Endodermal cell (in vitro differentiated cells): ENCODE measurements at regions not wholly inside any gene's neighbourhood (a gene's known extent, or its start where the extent isn't known, plus 50 kb on each side); places are given as distances from the start of the nearest gene placed in this dataset.

Experiments
- DNase-seq: peaks from one replicate; pipeline ENCODE4 v3.0.0-alpha.2; 2017
- H3K27ac ChIP-seq: 2 replicates; pipeline ENCODE4 v1.5.1; 2013; ENCODE audit warnings: mild to moderate bottlenecking, low read depth, low read length, moderate library complexity
- H3K27me3 ChIP-seq: 2 replicates; pipeline ENCODE4 v1.6.1; 2013; ENCODE audit warnings: mild to moderate bottlenecking, low read length, moderate library complexity; ENCODE audit not compliant: insufficient read depth, control insufficient read depth, poor library complexity, severe bottlenecking
- H3K36me3 ChIP-seq: 2 replicates; pipeline ENCODE4 v1.7.0; 2013; ENCODE audit warnings: mild to moderate bottlenecking, low read length, moderate library complexity; ENCODE audit not compliant: control insufficient read depth, insufficient read depth
- H3K4me1 ChIP-seq: one replicate; pipeline ENCODE4 v1.7.0; 2013; ENCODE audit warnings: low read length; ENCODE audit not compliant: control insufficient read depth, insufficient read depth
- H3K4me3 ChIP-seq: 2 replicates; pipeline ENCODE4 v1.5.1; 2013; ENCODE audit warnings: mild to moderate bottlenecking, low read length, moderate library complexity
- H3K9ac ChIP-seq: 2 replicates; pipeline ENCODE4 v1.6.1; 2013; ENCODE audit warnings: mild to moderate bottlenecking, low read length, moderate library complexity; ENCODE audit not compliant: poor library complexity, severe bottlenecking; ENCODE audit errors: extremely low read depth
- H3K9me3 ChIP-seq: 2 replicates; pipeline ENCODE4 v1.6.1; 2013; ENCODE audit warnings: mild to moderate bottlenecking, low read length, moderate library complexity; ENCODE audit not compliant: control insufficient read depth
- H3K27ac Mint-ChIP-seq: 2 replicates; pipeline ENCODE4 v1.8.0; 2020; ENCODE audit warnings: mixed read lengths
- H3K27me3 Mint-ChIP-seq: 2 replicates; pipeline ENCODE4 v1.8.0; 2021; ENCODE audit warnings: mild to moderate bottlenecking, mixed read lengths; ENCODE audit not compliant: insufficient read depth
- H3K36me3 Mint-ChIP-seq: 2 replicates; pipeline ENCODE4 v1.8.0; 2020; ENCODE audit warnings: low read depth, mixed read lengths
- H3K4me1 Mint-ChIP-seq: 2 replicates; pipeline ENCODE4 v1.8.0; 2020; ENCODE audit warnings: mixed read lengths
- H3K4me3 Mint-ChIP-seq: 2 replicates; pipeline ENCODE4 v1.8.0; 2020; ENCODE audit warnings: mild to moderate bottlenecking, moderate library complexity, mixed read lengths
- H3K9me3 Mint-ChIP-seq: 2 replicates; pipeline ENCODE4 v1.8.0; 2020; ENCODE audit warnings: mild to moderate bottlenecking, mixed read lengths
- CTCF ChIP-seq: fragments of 200-600 bp; sonication (generic); conservative IDR thresholded peaks from 2 replicates; pipeline ENCODE4 v1.5.0; 2021; ENCODE audit warnings: antibody characterized with exemption, mild to moderate bottlenecking
- WGBS, 2 experiments: methylation state at CpG; one replicate each; pipeline versions ENCODE4 v1.1.5 to v1.1.7; 2013; ENCODE audit warnings: missing lambda C conversion rate in 2 of 2, mixed read lengths in 1 of 2; ENCODE audit not compliant: insufficient coverage in 1 of 2, insufficient read length in 1 of 2; 5-methylcytosine and 5-hydroxymethylcytosine counted together

DNA sequence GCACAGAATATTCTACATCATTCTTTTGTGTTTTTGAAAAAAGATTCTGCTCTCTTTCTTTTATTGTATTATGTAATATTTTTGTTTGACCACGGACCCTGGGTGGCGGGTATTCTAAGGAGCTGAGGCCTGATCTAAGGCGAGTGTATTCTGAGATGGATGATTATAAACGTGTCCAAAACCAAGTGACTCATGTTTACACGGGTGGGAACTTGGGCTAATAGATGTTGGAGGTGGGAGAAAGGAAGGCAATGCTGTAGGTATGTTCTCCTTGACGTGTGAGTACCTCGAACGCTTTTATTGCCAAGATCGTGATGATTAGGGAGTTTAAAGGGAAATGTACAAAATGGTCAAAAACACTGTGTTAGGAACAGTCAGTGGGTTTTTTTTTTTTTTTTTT lies 188.9 kb upstream of the FAT1 start:
- no peaks in the 10 kb centered on the region for H3K36me3 ChIP-seq
- no peak for DNase-seq
- H3K4me3 ChIP-seq = no peak overlapping the region
- Mint-ChIP-seq H3K27me3 (no peaks in the 10 kb centered on the region), H3K27ac (no peak overlapping the region), H3K36me3 (no peaks in the 10 kb centered on the region), H3K4me3 (no peak overlapping the region), H3K4me1 (no peaks in the 10 kb centered on the region), H3K9me3 (no peaks in the 10 kb centered on the region)
- TF ChIP-seq CTCF = no peak
- 82 to 84% methylated on average over 6 to 9 of the region's 9 CpGs for WGBS, 2 experiments
- no peaks in the 10 kb centered on the region for H3K4me1 ChIP-seq
- H3K9ac ChIP-seq = no peak overlapping the region
- no peaks in the 10 kb centered on the region for H3K27me3 ChIP-seq
- H3K9me3 ChIP-seq = no peaks in the 10 kb centered on the region
- no peak overlapping the region for H3K27ac ChIP-seq

DNA sequence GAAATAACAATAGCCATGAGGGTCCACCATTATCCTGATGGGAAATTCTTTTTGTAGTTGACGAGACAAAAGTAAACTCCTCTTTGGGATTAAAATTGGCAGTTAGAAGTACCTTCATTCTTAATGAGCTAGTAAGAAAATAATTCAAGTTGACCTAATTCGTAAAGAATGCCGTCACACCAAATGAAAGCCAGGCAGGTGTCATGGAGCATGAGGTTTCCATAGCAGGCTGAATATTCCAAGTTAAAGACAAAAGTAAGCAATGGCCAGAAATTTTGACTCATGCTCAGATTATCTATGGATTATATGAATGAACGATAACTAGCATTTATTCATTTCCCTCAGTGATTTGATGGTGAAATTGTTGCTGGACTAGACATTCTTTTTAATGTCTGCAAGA lies 192.2 kb upstream of the FAT1 start:
- Mint-ChIP-seq H3K4me3 (no peak overlapping the region), H3K36me3 (no peaks in the 10 kb centered on the region), H3K4me1 (no peaks in the 10 kb centered on the region), H3K27me3 (no peaks in the 10 kb centered on the region), H3K9me3 (no peaks in the 10 kb centered on the region), H3K27ac (no peak overlapping the region)
- Histone ChIP-seq H3K36me3 (no peaks in the 10 kb centered on the region), H3K4me1 (no peaks in the 10 kb centered on the region), H3K27me3 (no peaks in the 10 kb centered on the region), H3K9me3 (no peaks in the 10 kb centered on the region), H3K9ac (no peak overlapping the region), H3K4me3 (no peak overlapping the region), H3K27ac (no peak overlapping the region)
- no peak for DNase-seq
- no peak for TF ChIP-seq CTCF
- WGBS, 2 experiments = 80 to 86% methylated on average over 3 to 4 of the region's 4 CpGs

GRCh38 chr4:186917136-186917535 lies 193.5 kb upstream of the FAT1 start:
- H3K9me3 Mint-ChIP-seq = no peaks in the 10 kb centered on the region
- TF ChIP-seq CTCF = no peak

More at GRCh38 chr4:186917136-186917535, 193.5 kb upstream of the FAT1 start:
- Histone ChIP-seq H3K36me3 (no peaks in the 10 kb centered on the region), H3K27me3 (no peaks in the 10 kb centered on the region), H3K27ac (no peak overlapping the region), H3K4me1 (no peaks in the 10 kb centered on the region), H3K9ac (no peak overlapping the region), H3K4me3 (no peak overlapping the region), H3K9me3 (no peaks in the 10 kb centered on the region)
- DNase-seq = no peak
- Mint-ChIP-seq H3K4me1 (no peaks in the 10 kb centered on the region), H3K36me3 (no peaks in the 10 kb centered on the region), H3K4me3 (no peak overlapping the region), H3K27ac (no peak overlapping the region), H3K27me3 (no peaks in the 10 kb centered on the region)
